ENCODE measurements at regions not wholly inside any gene's neighbourhood (a gene's known extent, or its start where the extent isn't known, plus 50 kb on each side); places are given as distances from the start of the nearest gene placed in this dataset.

DNA sequence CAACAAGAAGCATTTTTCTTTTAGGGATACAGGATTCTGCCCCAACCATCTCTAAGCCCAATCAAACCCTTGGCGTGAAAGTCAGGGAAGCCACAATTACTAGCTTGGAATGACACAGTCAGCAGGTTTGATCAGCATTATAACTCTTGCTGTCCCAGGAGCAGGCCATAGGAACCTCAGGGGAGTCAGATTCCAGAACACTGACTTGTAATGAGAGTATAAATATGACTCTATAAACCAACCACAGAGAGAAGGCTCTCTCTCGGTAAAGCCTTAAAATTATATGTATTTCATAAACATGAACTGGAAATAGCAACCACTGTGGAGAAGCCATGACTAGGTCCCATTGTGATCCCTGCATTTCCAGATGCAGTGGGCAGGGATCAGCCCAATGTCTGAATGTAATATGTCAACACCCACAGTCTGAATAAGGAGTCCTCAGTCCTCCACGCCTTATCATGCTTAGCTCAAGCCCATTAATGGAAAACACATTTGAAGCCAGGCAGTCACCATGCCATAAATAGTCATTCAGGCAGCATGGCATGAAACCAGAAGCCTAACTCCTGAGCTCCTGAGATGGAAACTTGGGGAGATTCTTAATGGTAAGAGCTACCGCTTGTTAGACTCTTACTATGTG is 99.1 kb upstream of the MTNR1B start:
- Histone ChIP-seq H3K36me3 (ENCODE audit: insufficient read depth) (no peaks in the 10 kb centered on the region), H3K4me2 (no peak overlapping the region), H3K27ac (no peak overlapping the region), H3K27me3 (ENCODE audit: insufficient read depth, low read depth) (no peaks in the 10 kb centered on the region), H2AFZ (ENCODE audit: low read depth) (no peak overlapping the region), H3K4me3 (IDR thresholded peaks at IDR 0.05; ENCODE audit: insufficient read depth, low read depth, low read length) (no peak overlapping the region), H4K20me1 (ENCODE audit: insufficient read depth) (no peaks in the 10 kb centered on the region), H3K9ac (no peak overlapping the region), H3K4me1 (ENCODE audit: low read depth, poor library complexity, severe bottlenecking) (no peaks in the 10 kb centered on the region), H3K79me2 (ENCODE audit: insufficient read depth, low read depth) (no peaks in the 10 kb centered on the region)
- TF ChIP-seq, protein P1, sequence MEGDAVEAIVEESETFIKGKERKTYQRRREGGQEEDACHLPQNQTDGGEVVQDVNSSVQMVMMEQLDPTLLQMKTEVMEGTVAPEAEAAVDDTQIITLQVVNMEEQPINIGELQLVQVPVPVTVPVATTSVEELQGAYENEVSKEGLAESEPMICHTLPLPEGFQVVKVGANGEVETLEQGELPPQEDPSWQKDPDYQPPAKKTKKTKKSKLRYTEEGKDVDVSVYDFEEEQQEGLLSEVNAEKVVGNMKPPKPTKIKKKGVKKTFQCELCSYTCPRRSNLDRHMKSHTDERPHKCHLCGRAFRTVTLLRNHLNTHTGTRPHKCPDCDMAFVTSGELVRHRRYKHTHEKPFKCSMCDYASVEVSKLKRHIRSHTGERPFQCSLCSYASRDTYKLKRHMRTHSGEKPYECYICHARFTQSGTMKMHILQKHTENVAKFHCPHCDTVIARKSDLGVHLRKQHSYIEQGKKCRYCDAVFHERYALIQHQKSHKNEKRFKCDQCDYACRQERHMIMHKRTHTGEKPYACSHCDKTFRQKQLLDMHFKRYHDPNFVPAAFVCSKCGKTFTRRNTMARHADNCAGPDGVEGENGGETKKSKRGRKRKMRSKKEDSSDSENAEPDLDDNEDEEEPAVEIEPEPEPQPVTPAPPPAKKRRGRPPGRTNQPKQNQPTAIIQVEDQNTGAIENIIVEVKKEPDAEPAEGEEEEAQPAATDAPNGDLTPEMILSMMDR (conservative IDR thresholded peaks at IDR 0.05; ENCODE audit: low read depth, low read length) = no peak

DNA sequence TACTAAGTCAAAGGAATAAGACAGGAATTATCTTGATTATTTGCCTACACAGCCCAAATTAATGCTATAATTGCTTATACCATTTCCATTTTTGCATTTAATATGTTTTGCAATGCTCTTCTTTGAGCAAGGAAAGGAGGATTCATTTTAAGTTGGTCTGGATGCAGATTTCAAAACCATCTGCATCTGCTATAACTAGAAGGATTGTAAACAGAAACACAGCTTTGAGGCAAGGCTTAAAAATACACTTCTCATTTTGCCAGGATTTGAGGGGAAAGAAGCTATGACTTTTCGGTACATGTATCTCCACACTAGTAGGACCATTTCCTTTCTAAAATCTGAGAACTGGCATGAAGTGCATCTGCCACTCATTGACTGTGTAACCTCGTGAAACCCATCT is 95.9 kb upstream of the MTNR1B start:
- H3K9ac ChIP-seq = no peak overlapping the region
- no peaks in the 10 kb centered on the region for H3K36me3 ChIP-seq (ENCODE audit: insufficient read depth)
- H3K27ac ChIP-seq = no peak overlapping the region
- H3K79me2 ChIP-seq (ENCODE audit: insufficient read depth, low read depth) = no peaks in the 10 kb centered on the region
- H4K20me1 ChIP-seq (ENCODE audit: insufficient read depth) = no peaks in the 10 kb centered on the region
- TF ChIP-seq, protein P1 (conservative IDR thresholded peaks at IDR 0.05; ENCODE audit: low read depth, low read length) = no peak
- H3K4me1 ChIP-seq (ENCODE audit: low read depth, poor library complexity, severe bottlenecking) = no peaks in the 10 kb centered on the region
- H3K27me3 ChIP-seq (ENCODE audit: insufficient read depth, low read depth) = no peaks in the 10 kb centered on the region
- H3K4me2 ChIP-seq = no peak overlapping the region
- no peak overlapping the region for H3K4me3 ChIP-seq (IDR thresholded peaks at IDR 0.05; ENCODE audit: insufficient read depth, low read depth, low read length)
- H2AFZ ChIP-seq (ENCODE audit: low read depth) = no peak overlapping the region

DNA sequence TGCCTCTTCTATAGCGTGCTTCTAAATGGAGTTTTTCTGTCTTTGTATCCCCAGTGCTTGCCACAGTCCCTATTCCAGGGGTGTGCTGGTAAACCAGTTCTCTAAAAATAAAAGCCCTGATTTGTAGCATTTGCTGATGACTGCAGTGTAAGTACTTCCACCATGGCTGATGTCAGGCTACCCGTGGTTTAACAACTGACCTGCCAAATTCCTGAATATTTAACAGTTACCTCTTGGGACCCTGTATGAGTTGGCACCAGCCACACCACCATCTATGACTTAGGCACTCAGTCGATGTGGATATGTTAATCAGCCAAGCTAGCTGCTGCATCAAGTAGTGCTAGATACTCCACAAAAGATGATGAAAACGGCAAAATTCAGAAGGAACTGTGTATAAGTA is 94.0 kb upstream of the MTNR1B start:
- Histone ChIP-seq H3K4me3 (IDR thresholded peaks at IDR 0.05; ENCODE audit: insufficient read depth, low read depth, low read length) (no peak overlapping the region), H3K9ac (no peak overlapping the region), H3K36me3 (ENCODE audit: insufficient read depth) (no peaks in the 10 kb centered on the region), H3K79me2 (ENCODE audit: insufficient read depth, low read depth) (no peaks in the 10 kb centered on the region), H3K4me2 (no peak overlapping the region), H4K20me1 (ENCODE audit: insufficient read depth) (no peaks in the 10 kb centered on the region), H3K27ac (no peak overlapping the region), H3K4me1 (ENCODE audit: low read depth, poor library complexity, severe bottlenecking) (no peaks in the 10 kb centered on the region), H3K27me3 (ENCODE audit: insufficient read depth, low read depth) (no peaks in the 10 kb centered on the region), H2AFZ (ENCODE audit: low read depth) (no peak overlapping the region)
- TF ChIP-seq, protein P1 (conservative IDR thresholded peaks at IDR 0.05; ENCODE audit: low read depth, low read length) = no peak

DNA sequence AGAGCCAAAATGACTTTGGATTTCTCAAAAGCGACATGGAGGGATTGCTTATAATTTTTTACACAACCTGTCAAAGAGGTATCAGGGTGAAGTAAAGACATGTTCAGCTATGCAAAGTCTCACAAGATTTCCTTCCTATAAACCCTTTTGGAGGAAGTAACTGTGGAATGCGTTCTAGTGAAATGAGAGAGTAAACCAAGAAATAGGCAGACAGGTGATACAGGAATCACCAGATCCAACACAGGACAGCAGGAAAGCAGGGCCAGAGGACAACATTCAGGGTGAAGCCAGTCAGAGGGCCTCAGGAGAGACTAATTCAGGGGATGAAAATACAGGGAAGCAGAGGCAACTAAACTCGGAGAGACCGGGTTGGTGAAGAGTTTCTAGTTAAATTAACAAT is 90.4 kb upstream of the MTNR1B start:
- Histone ChIP-seq H3K36me3 (ENCODE audit: insufficient read depth) (no peaks in the 10 kb centered on the region), H4K20me1 (ENCODE audit: insufficient read depth) (no peaks in the 10 kb centered on the region), H3K4me1 (ENCODE audit: low read depth, poor library complexity, severe bottlenecking) (no peaks in the 10 kb centered on the region), H3K27ac (no peak overlapping the region), H3K79me2 (ENCODE audit: insufficient read depth, low read depth) (no peaks in the 10 kb centered on the region), H3K4me3 (IDR thresholded peaks at IDR 0.05; ENCODE audit: insufficient read depth, low read depth, low read length) (no peak overlapping the region), H3K4me2 (no peak overlapping the region), H2AFZ (ENCODE audit: low read depth) (no peak overlapping the region), H3K27me3 (ENCODE audit: insufficient read depth, low read depth) (no peaks in the 10 kb centered on the region), H3K9ac (no peak overlapping the region)
- TF ChIP-seq, protein P1 (conservative IDR thresholded peaks at IDR 0.05; ENCODE audit: low read depth, low read length) = no peak
